ENCODE measurements at regions not wholly inside any gene's neighbourhood (a gene's known extent, or its start where the extent isn't known, plus 50 kb on each side); places are given as distances from the start of the nearest gene placed in this dataset.
"Not testable (repeated sequence)": the region's sequence is repeated elsewhere in the genome, so short reads cannot be mapped to it uniquely, and the experiment has no call there.

DNA sequence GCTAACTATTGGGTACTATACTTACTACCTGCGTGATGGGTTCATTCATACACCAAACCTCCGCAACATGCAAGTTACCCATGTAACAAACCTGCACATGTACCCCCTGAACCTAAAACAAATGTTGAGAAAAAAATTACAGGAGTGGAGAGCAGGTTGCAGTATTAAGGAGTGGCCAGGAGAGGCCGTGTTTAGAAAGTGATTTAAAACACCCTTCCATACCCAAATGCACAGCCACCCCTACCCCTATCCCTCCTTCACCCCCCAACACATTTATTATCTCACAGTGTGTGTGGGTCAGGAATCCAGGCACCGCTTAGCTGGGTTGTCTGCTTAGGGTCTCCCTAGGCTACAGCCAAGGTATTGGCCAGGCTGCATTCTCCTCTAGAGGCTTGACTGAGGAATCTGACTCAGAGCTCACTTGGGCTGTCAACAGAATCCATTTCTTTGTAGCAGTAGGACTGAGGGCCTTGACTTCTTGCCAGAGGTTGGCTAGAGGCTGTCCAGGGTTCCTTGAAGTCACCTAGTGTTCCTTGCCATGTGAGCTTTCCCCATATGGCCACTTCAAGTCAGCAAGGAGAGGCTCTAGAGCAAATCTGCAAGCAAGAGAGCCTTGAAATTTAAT, 115.3 kb upstream of the NBPF8 start:
- not testable (repeated sequence) for H3K27me3 ChIP-seq (ENCODE audit: control insufficient read depth, insufficient read depth, low read length); H3K9me3 ChIP-seq (ENCODE audit: control insufficient read depth, low read depth, low read length)

DNA sequence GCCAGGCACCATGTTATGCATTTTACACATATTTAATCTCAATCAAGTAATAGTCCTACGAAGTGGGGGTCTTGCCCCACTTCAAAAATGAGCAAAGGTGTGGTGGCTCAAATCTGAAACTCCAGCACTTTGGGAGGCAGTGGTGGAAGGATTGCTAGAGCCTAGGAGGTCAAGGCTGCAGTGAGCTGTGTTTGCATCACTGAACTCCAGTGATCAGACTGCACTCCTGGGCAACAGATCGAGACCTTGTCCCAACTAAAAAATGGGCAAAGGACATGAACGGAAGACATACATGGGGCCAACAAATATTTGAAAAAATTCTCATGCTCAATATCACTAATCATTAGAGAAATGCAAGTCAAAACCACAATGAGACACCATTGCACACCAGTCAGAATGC, 116.3 kb upstream of the NBPF8 start:
- H3K4me1 ChIP-seq (ENCODE audit: control insufficient read depth, low read depth, low read length); H3K27me3 ChIP-seq (ENCODE audit: control insufficient read depth, insufficient read depth, low read length); H3K9ac ChIP-seq (ENCODE audit: low read length); H3K9me3 ChIP-seq (ENCODE audit: control insufficient read depth, low read depth, low read length); H3K36me3 ChIP-seq (ENCODE audit: control insufficient read depth, low read depth, low read length); H3K27ac ChIP-seq (ENCODE audit: low read length); H3K4me3 ChIP-seq (ENCODE audit: low read length): not testable (repeated sequence)

More for the DNA sequence above, 115.3 kb upstream of the NBPF8 start:
- not testable (repeated sequence) for H3K9ac ChIP-seq (ENCODE audit: low read length); H3K36me3 ChIP-seq (ENCODE audit: control insufficient read depth, low read depth, low read length); H3K27ac ChIP-seq (ENCODE audit: low read length); H3K4me3 ChIP-seq (ENCODE audit: low read length); H3K4me1 ChIP-seq (ENCODE audit: control insufficient read depth, low read depth, low read length)

DNA sequence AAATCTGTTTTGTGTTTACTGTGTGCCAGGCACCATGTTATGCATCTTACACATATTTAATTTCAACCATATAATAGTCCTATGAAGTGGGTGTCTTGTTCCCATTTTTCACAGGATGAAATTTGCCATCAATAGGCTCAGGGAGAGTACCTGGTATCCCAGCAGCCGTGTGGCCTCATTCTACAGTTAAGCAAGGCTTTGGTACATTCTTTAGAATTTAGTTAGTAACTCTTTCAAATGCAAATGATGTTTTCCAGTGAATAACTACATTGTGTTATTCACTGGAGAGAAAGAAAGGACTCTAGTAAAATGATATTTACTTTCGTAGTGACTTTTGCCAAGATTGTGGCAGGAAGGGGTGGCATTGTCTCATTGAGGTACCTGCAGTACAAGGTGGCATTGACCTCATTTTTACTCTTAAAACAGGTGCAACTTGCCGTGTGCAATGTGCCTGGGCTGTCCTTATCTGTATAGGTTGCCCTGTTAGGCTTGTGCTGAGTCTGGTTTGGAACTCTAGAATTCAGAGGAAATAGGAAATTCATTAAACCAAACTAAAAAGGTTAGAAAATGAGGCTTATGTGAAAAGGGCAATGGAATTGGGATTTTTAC, 117.4 kb upstream of the NBPF8 start:
- H3K9ac ChIP-seq (ENCODE audit: low read length); H3K4me3 ChIP-seq (ENCODE audit: low read length); H3K4me1 ChIP-seq (ENCODE audit: control insufficient read depth, low read depth, low read length); H3K9me3 ChIP-seq (ENCODE audit: control insufficient read depth, low read depth, low read length); H3K27ac ChIP-seq (ENCODE audit: low read length); H3K36me3 ChIP-seq (ENCODE audit: control insufficient read depth, low read depth, low read length); H3K27me3 ChIP-seq (ENCODE audit: control insufficient read depth, insufficient read depth, low read length): not testable (repeated sequence)

GRCh38 chr1:120290105-120290504, 113.8 kb upstream of the SEC22B start:
- not testable (repeated sequence) for H3K27ac ChIP-seq (ENCODE audit: low read length)

GRCh38 chr1:120289601-120290074, 113.3 kb upstream of the SEC22B start:
- H3K27ac ChIP-seq (ENCODE audit: low read length); H3K27me3 ChIP-seq (ENCODE audit: control insufficient read depth, insufficient read depth, low read length); H3K9me3 ChIP-seq (ENCODE audit: control insufficient read depth, low read depth, low read length); H3K4me3 ChIP-seq (ENCODE audit: low read length); H3K36me3 ChIP-seq (ENCODE audit: control insufficient read depth, low read depth, low read length); H3K4me1 ChIP-seq (ENCODE audit: control insufficient read depth, low read depth, low read length); H3K9ac ChIP-seq (ENCODE audit: low read length): not testable (repeated sequence)

More at GRCh38 chr1:120290105-120290504, 113.8 kb upstream of the SEC22B start:
- not testable (repeated sequence) for H3K4me3 ChIP-seq (ENCODE audit: low read length); H3K9me3 ChIP-seq (ENCODE audit: control insufficient read depth, low read depth, low read length); H3K9ac ChIP-seq (ENCODE audit: low read length); H3K27me3 ChIP-seq (ENCODE audit: control insufficient read depth, insufficient read depth, low read length); H3K36me3 ChIP-seq (ENCODE audit: control insufficient read depth, low read depth, low read length); H3K4me1 ChIP-seq (ENCODE audit: control insufficient read depth, low read depth, low read length)

DNA sequence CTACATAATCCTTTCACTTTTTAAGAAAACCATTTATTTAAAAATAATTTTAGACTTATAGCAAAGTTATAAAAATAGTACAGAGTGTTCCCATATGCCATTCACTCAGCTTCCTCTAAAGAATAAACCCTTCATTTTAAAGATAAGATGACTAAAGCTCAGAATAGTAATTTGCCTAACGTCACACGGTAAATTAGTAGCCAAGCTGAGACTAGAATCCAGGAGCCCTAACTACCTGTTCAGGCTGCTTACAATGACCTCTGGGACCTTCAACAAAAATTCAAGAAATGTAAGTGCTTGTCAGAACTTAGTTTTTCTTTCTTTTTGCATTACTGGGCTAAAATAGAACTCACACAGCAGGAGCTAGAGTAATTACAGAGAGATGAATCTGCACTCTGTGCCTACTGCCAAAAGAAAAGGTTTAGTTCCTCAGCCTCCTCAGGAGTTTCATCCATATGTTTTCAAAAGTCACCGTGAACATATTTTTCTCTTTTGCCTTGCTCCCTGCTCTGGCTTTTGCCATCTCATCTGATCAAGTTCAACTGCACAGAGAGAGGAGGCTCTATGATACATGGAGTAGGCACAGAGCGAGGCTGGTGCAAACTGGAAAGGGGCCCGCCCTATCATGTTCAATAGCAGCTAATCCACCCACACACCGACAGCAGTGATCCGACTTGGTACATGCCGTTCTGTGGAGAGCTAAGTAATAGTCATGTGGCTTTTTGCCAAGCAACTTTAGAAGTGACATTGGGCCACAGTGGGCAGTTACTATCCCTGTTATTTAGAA, 112.7 kb upstream of the SEC22B start:
- H3K36me3 ChIP-seq (ENCODE audit: control insufficient read depth, low read depth, low read length); H3K4me3 ChIP-seq (ENCODE audit: low read length); H3K27me3 ChIP-seq (ENCODE audit: control insufficient read depth, insufficient read depth, low read length); H3K27ac ChIP-seq (ENCODE audit: low read length); H3K9me3 ChIP-seq (ENCODE audit: control insufficient read depth, low read depth, low read length); H3K4me1 ChIP-seq (ENCODE audit: control insufficient read depth, low read depth, low read length); H3K9ac ChIP-seq (ENCODE audit: low read length): not testable (repeated sequence)

- H3K4me1 ChIP-seq (ENCODE audit: control insufficient read depth, low read depth, low read length); H3K4me3 ChIP-seq (ENCODE audit: low read length); H3K9ac ChIP-seq (ENCODE audit: low read length); H3K27me3 ChIP-seq (ENCODE audit: control insufficient read depth, insufficient read depth, low read length); H3K27ac ChIP-seq (ENCODE audit: low read length); H3K9me3 ChIP-seq (ENCODE audit: control insufficient read depth, low read depth, low read length); H3K36me3 ChIP-seq (ENCODE audit: control insufficient read depth, low read depth, low read length): not testable (repeated sequence)
Observed at GRCh38 chr1:120288167-120288566, 111.8 kb upstream of the SEC22B start.

DNA sequence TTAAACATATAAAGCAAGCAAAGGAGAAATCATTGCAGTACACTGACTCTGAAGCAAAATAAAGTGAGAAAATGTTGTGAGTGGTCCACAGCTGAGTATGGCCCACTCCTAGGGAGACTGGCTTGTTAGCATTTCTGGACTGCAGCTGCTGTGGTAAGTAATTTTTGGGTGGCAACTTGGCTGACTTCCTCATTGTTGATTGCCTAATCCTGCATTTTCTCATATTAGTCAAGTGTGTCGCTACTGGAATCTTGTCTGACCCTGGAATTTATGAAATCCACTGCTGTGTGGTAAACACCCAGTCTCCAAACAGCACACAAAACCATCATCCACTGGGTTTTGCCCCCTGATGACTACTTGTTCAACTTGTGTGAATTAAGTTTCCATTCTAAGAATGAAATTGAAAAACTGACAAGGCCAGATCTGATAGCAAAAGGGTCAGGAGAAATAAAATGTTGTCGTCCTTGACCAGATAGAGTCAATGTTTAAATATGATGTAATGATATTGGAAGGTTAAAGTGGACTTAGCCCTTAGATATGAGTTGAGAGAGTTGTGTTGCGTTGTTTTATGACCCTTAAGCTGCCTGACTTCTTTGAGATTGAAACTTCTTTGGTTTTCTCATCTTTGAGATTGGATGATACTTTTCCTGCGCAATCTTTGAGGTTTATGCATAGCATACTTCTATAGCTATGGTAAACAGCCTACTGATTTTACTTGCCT, 106.6 kb upstream of the SEC22B start:
- H3K9me3 ChIP-seq (ENCODE audit: control insufficient read depth, low read depth, low read length); H3K36me3 ChIP-seq (ENCODE audit: control insufficient read depth, low read depth, low read length); H3K27me3 ChIP-seq (ENCODE audit: control insufficient read depth, insufficient read depth, low read length); H3K27ac ChIP-seq (ENCODE audit: low read length); H3K9ac ChIP-seq (ENCODE audit: low read length); H3K4me1 ChIP-seq (ENCODE audit: control insufficient read depth, low read depth, low read length); H3K4me3 ChIP-seq (ENCODE audit: low read length): not testable (repeated sequence)

- not testable (repeated sequence) for H3K27ac ChIP-seq (ENCODE audit: low read length); H3K4me3 ChIP-seq (ENCODE audit: low read length); H3K9ac ChIP-seq (ENCODE audit: low read length); H3K27me3 ChIP-seq (ENCODE audit: control insufficient read depth, insufficient read depth, low read length); H3K4me1 ChIP-seq (ENCODE audit: control insufficient read depth, low read depth, low read length); H3K36me3 ChIP-seq (ENCODE audit: control insufficient read depth, low read depth, low read length); H3K9me3 ChIP-seq (ENCODE audit: control insufficient read depth, low read depth, low read length)
Observed at GRCh38 chr1:120278259-120278610, 101.9 kb upstream of the SEC22B start.

GRCh38 chr1:120277428-120278258, 101.3 kb upstream of the SEC22B start:
- not testable (repeated sequence) for H3K4me3 ChIP-seq (ENCODE audit: low read length); H3K27ac ChIP-seq (ENCODE audit: low read length); H3K27me3 ChIP-seq (ENCODE audit: control insufficient read depth, insufficient read depth, low read length); H3K4me1 ChIP-seq (ENCODE audit: control insufficient read depth, low read depth, low read length); H3K9me3 ChIP-seq (ENCODE audit: control insufficient read depth, low read depth, low read length); H3K9ac ChIP-seq (ENCODE audit: low read length); H3K36me3 ChIP-seq (ENCODE audit: control insufficient read depth, low read depth, low read length)

- H3K4me1 ChIP-seq (ENCODE audit: control insufficient read depth, low read depth, low read length); H3K4me3 ChIP-seq (ENCODE audit: low read length); H3K36me3 ChIP-seq (ENCODE audit: control insufficient read depth, low read depth, low read length); H3K9me3 ChIP-seq (ENCODE audit: control insufficient read depth, low read depth, low read length); H3K9ac ChIP-seq (ENCODE audit: low read length); H3K27ac ChIP-seq (ENCODE audit: low read length); H3K27me3 ChIP-seq (ENCODE audit: control insufficient read depth, insufficient read depth, low read length): not testable (repeated sequence)
Observed at GRCh38 chr1:120276710-120277109, 100.4 kb upstream of the SEC22B start.
